ENCODE measurements at regions not wholly inside any gene's neighbourhood (a gene's known extent, or its start where the extent isn't known, plus 50 kb on each side); places are given as distances from the start of the nearest gene placed in this dataset.

GRCh38 chr4:53929955-53930798, 134.2 kb downstream of the CHIC2 start:
- TF ChIP-seq CTCF (conservative IDR thresholded peaks at IDR 0.05; ENCODE audit: low read depth, low read length) (peak; percentile 67), EZH2 (IDR thresholded peaks at IDR 0.05; ENCODE audit: borderline replicate concordance, low read depth, low read length, poor library complexity, severe bottlenecking) (no peak)
